Mesenchymal stem cell (in vitro differentiated cells and primary cell): ENCODE measurements at regions not wholly inside any gene's neighbourhood (a gene's known extent, or its start where the extent isn't known, plus 50 kb on each side); places are given as distances from the start of the nearest gene placed in this dataset.
"Not testable (repeated sequence)": the region's sequence is repeated elsewhere in the genome, so short reads cannot be mapped to it uniquely, and the experiment has no call there.

Experiments used
- DNase-seq: peaks from one replicate; pipeline ENCODE4 v3.0.0-alpha.2; 2013
- H2AFZ ChIP-seq: one replicate; pipeline ENCODE4 v1.6.1; 2013; ENCODE audit warnings: low read depth, mild to moderate bottlenecking, control low read depth, inconsistent platforms, low read length, moderate library complexity
- H2AK5ac ChIP-seq: 2 replicates; pipeline ENCODE4 v1.6.1; 2013; ENCODE audit warnings: low read length, moderate library complexity, mild to moderate bottlenecking, inconsistent platforms; ENCODE audit not compliant: severe bottlenecking
- H2BK120ac ChIP-seq: one replicate; pipeline ENCODE4 v1.6.1; 2013; ENCODE audit warnings: low read depth, mild to moderate bottlenecking, inconsistent platforms, low read length, moderate library complexity
- H2BK12ac ChIP-seq, 2 experiments: one replicate each; pipeline ENCODE4 v1.6.1; 2013; ENCODE audit warnings: inconsistent platforms in 2 of 2, low read length in 2 of 2, mild to moderate bottlenecking in 2 of 2, moderate library complexity in 2 of 2, control low read depth in 1 of 2
- H2BK15ac ChIP-seq: one replicate; pipeline ENCODE4 v1.6.1; 2013; ENCODE audit warnings: mild to moderate bottlenecking, low read depth, inconsistent platforms; ENCODE audit not compliant: poor library complexity, severe bottlenecking
- H2BK5ac ChIP-seq: 2 replicates; pipeline ENCODE4 v1.6.1; 2013; ENCODE audit warnings: low read depth, mild to moderate bottlenecking, low read length, control low read depth, inconsistent platforms; ENCODE audit not compliant: poor library complexity, severe bottlenecking
- H3K14ac ChIP-seq, 2 experiments: one replicate each; pipeline ENCODE4 v1.6.1; 2013; ENCODE audit warnings: inconsistent platforms in 2 of 2, low read length in 2 of 2, control low read depth in 1 of 2, mild to moderate bottlenecking in 1 of 2, moderate library complexity in 1 of 2
- H3K18ac ChIP-seq, 2 experiments: one replicate each; pipeline ENCODE4 v1.6.1; 2013; ENCODE audit warnings: inconsistent platforms in 2 of 2, low read length in 2 of 2, control low read depth in 1 of 2, low read depth in 1 of 2, mild to moderate bottlenecking in 1 of 2
- H3K23ac ChIP-seq, 2 experiments: one replicate each; pipeline ENCODE4 v1.6.1; 2013; ENCODE audit warnings: inconsistent platforms in 2 of 2, low read length in 2 of 2, mild to moderate bottlenecking in 2 of 2, moderate library complexity in 2 of 2, control low read depth in 1 of 2
- H3K27ac ChIP-seq: 2 replicates; pipeline ENCODE4 v1.5.1; 2013; ENCODE audit warnings: mild to moderate bottlenecking, moderate library complexity, low read length, control low read depth, inconsistent platforms; ENCODE audit not compliant: poor library complexity, severe bottlenecking
- H3K27me3 ChIP-seq, 2 experiments: 2 replicates each; pipeline versions ENCODE4 v1.6.1 to v1.7.0; 2013; ENCODE audit warnings: low read length in 2 of 2, mild to moderate bottlenecking in 2 of 2, moderate library complexity in 2 of 2, control low read depth in 1 of 2, inconsistent platforms in 1 of 2; ENCODE audit not compliant: control insufficient read depth in 1 of 2, insufficient read depth in 1 of 2
- H3K36me3 ChIP-seq, 2 experiments: 2 replicates each; pipeline versions ENCODE4 v1.6.1 to v1.7.0; 2013; ENCODE audit warnings: low read length in 2 of 2, control low read depth in 1 of 2, inconsistent platforms in 1 of 2, low read depth in 1 of 2, mild to moderate bottlenecking in 1 of 2; ENCODE audit not compliant: insufficient read depth in 2 of 2, control insufficient read depth in 1 of 2
- H3K4ac ChIP-seq, 2 experiments: one replicate each; pipeline ENCODE4 v1.6.1; 2013; ENCODE audit warnings: inconsistent platforms in 2 of 2, low read length in 2 of 2, mild to moderate bottlenecking in 2 of 2, moderate library complexity in 2 of 2, control low read depth in 1 of 2, low read depth in 1 of 2
- H3K4me1 ChIP-seq: 2 replicates; pipeline ENCODE4 v1.6.1; 2013; ENCODE audit warnings: low read depth, low read length, control low read depth; ENCODE audit not compliant: control insufficient read depth, insufficient read depth
- H3K4me2 ChIP-seq: 2 replicates; pipeline ENCODE4 v1.6.1; 2013; ENCODE audit warnings: low read length, mild to moderate bottlenecking, inconsistent platforms; ENCODE audit not compliant: poor library complexity, severe bottlenecking
- H3K4me3 ChIP-seq, 2 experiments: 2 replicates each; pipeline versions ENCODE4 v1.5.1 to v1.7.0; 2013; ENCODE audit warnings: low read length in 2 of 2, mild to moderate bottlenecking in 2 of 2, control low read depth in 1 of 2, low read depth in 1 of 2; ENCODE audit not compliant: insufficient read depth in 1 of 2
- H3K79me1 ChIP-seq: replicated peaks from 2 replicates; pipeline ENCODE4 v1.6.1; 2013; ENCODE audit warnings: mild to moderate bottlenecking, control low read depth, low read length, inconsistent platforms; ENCODE audit not compliant: poor library complexity, severe bottlenecking
- H3K9ac ChIP-seq: 2 replicates; pipeline ENCODE4 v1.7.0; 2013; ENCODE audit warnings: mild to moderate bottlenecking, low read length, moderate library complexity
- H3K9me3 ChIP-seq: 2 replicates; pipeline ENCODE4 v1.7.0; 2013; ENCODE audit warnings: mild to moderate bottlenecking, low read length; ENCODE audit not compliant: control insufficient read depth
- H4K8ac ChIP-seq: one replicate; pipeline ENCODE4 v1.6.1; 2013; ENCODE audit warnings: inconsistent platforms, mild to moderate bottlenecking, low read length, moderate library complexity
- H4K91ac ChIP-seq: one replicate; pipeline ENCODE4 v1.6.1; 2013; ENCODE audit warnings: mild to moderate bottlenecking, low read length, inconsistent platforms
- WGBS: methylation state at CpG from one replicate; pipeline ENCODE4 v1.1.7; 2013; ENCODE audit warnings: mixed read lengths; 5-methylcytosine and 5-hydroxymethylcytosine counted together

GRCh38 chr6:57986584-57986983 is 669.2 kb downstream of the PRIM2 start:
- not testable (repeated sequence) for DNase-seq, H3K23ac ChIP-seq, H2AFZ ChIP-seq, H3K4me1 ChIP-seq, H2BK12ac ChIP-seq, H2BK15ac ChIP-seq, H3K4me2 ChIP-seq, H3K4me3 ChIP-seq, H4K8ac ChIP-seq, H3K9ac ChIP-seq, H3K9me3 ChIP-seq, H3K79me1 ChIP-seq, H3K4ac ChIP-seq, H3K18ac ChIP-seq, H3K27me3 ChIP-seq, H4K91ac ChIP-seq, H2BK120ac ChIP-seq, H3K36me3 ChIP-seq, H2BK5ac ChIP-seq, H2AK5ac ChIP-seq, H3K14ac ChIP-seq, H3K27ac ChIP-seq
- WGBS = 90% methylated on average over 2 of the region's 2 CpGs

GRCh38 chr6:57989520-57990080 is 672.2 kb downstream of the PRIM2 start:
- not testable (repeated sequence) for H2AK5ac ChIP-seq, H2BK12ac ChIP-seq, H4K8ac ChIP-seq, H2BK15ac ChIP-seq, H3K4me1 ChIP-seq, H3K9me3 ChIP-seq, H2AFZ ChIP-seq, H2BK120ac ChIP-seq, H2BK5ac ChIP-seq, H3K4ac ChIP-seq, H3K9ac ChIP-seq, H3K14ac ChIP-seq, H3K27ac ChIP-seq, H3K23ac ChIP-seq, H3K4me2 ChIP-seq, H3K18ac ChIP-seq, H4K91ac ChIP-seq, H3K79me1 ChIP-seq, H3K27me3 ChIP-seq, H3K36me3 ChIP-seq, H3K4me3 ChIP-seq, DNase-seq
- WGBS = no CpG with 5 or more reads among the region's 2 CpGs

GRCh38 chr6:57998858-57999619 is 681.6 kb downstream of the PRIM2 start:
- not testable (repeated sequence) for H2BK12ac ChIP-seq, H4K91ac ChIP-seq, H3K23ac ChIP-seq, H3K27me3 ChIP-seq, DNase-seq, H2AFZ ChIP-seq, H4K8ac ChIP-seq, H3K9ac ChIP-seq, H3K4me2 ChIP-seq, H2BK120ac ChIP-seq, H2BK15ac ChIP-seq, H3K9me3 ChIP-seq, H3K14ac ChIP-seq, H3K4ac ChIP-seq, H2BK5ac ChIP-seq, H3K4me1 ChIP-seq, H3K79me1 ChIP-seq, H3K36me3 ChIP-seq, H2AK5ac ChIP-seq, H3K18ac ChIP-seq, H3K27ac ChIP-seq, H3K4me3 ChIP-seq
- no CpG with 5 or more reads among the region's 6 CpGs for WGBS

GRCh38 chr6:58000233-58000632 is 682.8 kb downstream of the PRIM2 start:
- H2BK15ac ChIP-seq, H3K9ac ChIP-seq, H4K91ac ChIP-seq, H3K27me3 ChIP-seq, H3K4me2 ChIP-seq, H2AK5ac ChIP-seq, H3K27ac ChIP-seq, H3K4me1 ChIP-seq, H3K18ac ChIP-seq, H3K23ac ChIP-seq, H3K9me3 ChIP-seq, H4K8ac ChIP-seq, H3K14ac ChIP-seq, H3K36me3 ChIP-seq, H3K4me3 ChIP-seq, H2BK5ac ChIP-seq, H2AFZ ChIP-seq, H2BK120ac ChIP-seq, H2BK12ac ChIP-seq, H3K4ac ChIP-seq, H3K79me1 ChIP-seq, DNase-seq: not testable (repeated sequence)
- WGBS = 32% methylated on average over 4 of the region's 6 CpGs
